ENCODE measurements at regions not wholly inside any gene's neighbourhood (a gene's known extent, or its start where the extent isn't known, plus 50 kb on each side); places are given as distances from the start of the nearest gene placed in this dataset.

GRCh38 chr7:131211500-131211899 lies 116.2 kb upstream of the MKLN1 start:
- no peaks in the 10 kb centered on the region for H3K27me3 ChIP-seq
- no peaks in the 10 kb centered on the region for H3K36me3 ChIP-seq
- no peaks in the 10 kb centered on the region for H3K4me1 ChIP-seq
- 92 to 94% methylated on average over 1 of the region's 1 CpG for WGBS, 2 donors
- no peaks in the 10 kb centered on the region for H3K9me3 ChIP-seq
- DNase-seq: no peak
- TF ChIP-seq POLR2A (IDR thresholded peaks at IDR 0.05) (no peak), EP300 (IDR thresholded peaks at IDR 0.05) (peak in 1 of 4 donors; percentile 24)
- H3K27ac ChIP-seq: no peak overlapping the region
- no peak for ATAC-seq (ENCODE audit: low FRiP score in 2 of 2)
- H3K4me3 ChIP-seq: no peak overlapping the region

GRCh38 chr7:131212114-131212513 lies 115.6 kb upstream of the MKLN1 start:
- TF ChIP-seq POLR2AphosphoS5 (IDR thresholded peaks at IDR 0.05) (no peak), POLR2A (IDR thresholded peaks at IDR 0.05) (no peak), EP300 (IDR thresholded peaks at IDR 0.05) (no peak), CTCF (IDR thresholded peaks at IDR 0.05) (no peak)
- Histone ChIP-seq H3K9me3 (no peaks in the 10 kb centered on the region), H3K4me1 (no peaks in the 10 kb centered on the region), H3K27me3 (no peaks in the 10 kb centered on the region), H3K4me3 (no peak overlapping the region), H3K27ac (no peak overlapping the region), H3K36me3 (no peaks in the 10 kb centered on the region)
- DNase-seq (no peak), ATAC-seq (ENCODE audit: low FRiP score in 2 of 2) (no peak)

GRCh38 chr7:131218727-131219128 lies 108.9 kb upstream of the MKLN1 start:
- Histone ChIP-seq H3K27me3 (no peaks in the 10 kb centered on the region), H3K27ac (peak overlapping the region in 2 of 4 donors; percentile 31 to 70), H3K9me3 (no peaks in the 10 kb centered on the region), H3K36me3 (no peaks in the 10 kb centered on the region), H3K4me1 (peaks cover 4 to 19% (median 14%) of the 10 kb centered on the region in 4 donors), H3K4me3 (no peak overlapping the region)
- DNase-seq: no peak
- 45 to 66% methylated on average over 3 of the region's 3 CpGs for WGBS, 2 donors
- ATAC-seq (ENCODE audit: low FRiP score in 2 of 2): no peak
- no peak for TF ChIP-seq CTCF (IDR thresholded peaks at IDR 0.05)
- no peak for TF ChIP-seq POLR2AphosphoS5 (IDR thresholded peaks at IDR 0.05)
- no peak for TF ChIP-seq EP300 (IDR thresholded peaks at IDR 0.05)
- TF ChIP-seq POLR2A (IDR thresholded peaks at IDR 0.05): no peak

- Histone ChIP-seq H3K4me1 (peaks cover 4 to 19% (median 14%) of the 10 kb centered on the region in 4 donors), H3K27ac (peak overlapping the region; percentile 42 to 74 (median 64))
- 41 to 43% methylated on average over 8 of the region's 8 CpGs for WGBS, 2 donors
These were observed 108.2 kb upstream of the MKLN1 start for GRCh38 chr7:131219312-131220041.

GRCh38 chr7:131221061-131221460 lies 106.6 kb upstream of the MKLN1 start:
- TF ChIP-seq EP300 (IDR thresholded peaks at IDR 0.05) (no peak), POLR2A (IDR thresholded peaks at IDR 0.05) (no peak), POLR2AphosphoS5 (IDR thresholded peaks at IDR 0.05) (no peak), CTCF (IDR thresholded peaks at IDR 0.05) (no peak)
- ATAC-seq (ENCODE audit: low FRiP score in 2 of 2) (no peak), DNase-seq (no peak)
- Histone ChIP-seq H3K36me3 (no peaks in the 10 kb centered on the region), H3K27me3 (no peaks in the 10 kb centered on the region), H3K4me1 (peaks cover 8 to 28% (median 25%) of the 10 kb centered on the region in 4 donors), H3K9me3 (no peaks in the 10 kb centered on the region), H3K27ac (no peak overlapping the region), H3K4me3 (no peak overlapping the region)
- 89 to 97% methylated on average over 3 of the region's 3 CpGs for WGBS, 2 donors

More at GRCh38 chr7:131219312-131220041, 108.2 kb upstream of the MKLN1 start:
- no peak for TF ChIP-seq EP300 (IDR thresholded peaks at IDR 0.05)
- no peak for TF ChIP-seq POLR2AphosphoS5 (IDR thresholded peaks at IDR 0.05)
- TF ChIP-seq POLR2A (IDR thresholded peaks at IDR 0.05): no peak
- no peak for TF ChIP-seq CTCF (IDR thresholded peaks at IDR 0.05)
- H3K9me3 ChIP-seq: no peaks in the 10 kb centered on the region
- H3K36me3 ChIP-seq: no peaks in the 10 kb centered on the region
- ATAC-seq (ENCODE audit: low FRiP score in 2 of 2) (peak; percentile 72 to 97), DNase-seq (peak in 1 of 2 donors; percentile 48)
- no peak overlapping the region for H3K4me3 ChIP-seq
- no peaks in the 10 kb centered on the region for H3K27me3 ChIP-seq

Data from upper lobe of left lung (tissue), 6 donors.